Skeletal muscle tissue (tissue), 3 donors: ENCODE measurements at regions not wholly inside any gene's neighbourhood (a gene's known extent, or its start where the extent isn't known, plus 50 kb on each side); places are given as distances from the start of the nearest gene placed in this dataset.

Experiments
- H3K27ac ChIP-seq: one replicate; pipeline ENCODE4 v1.7.0; 2013; ENCODE audit warnings: mild to moderate bottlenecking, low read depth, low read length, inconsistent platforms
- H3K27me3 ChIP-seq, 3 donors: one replicate each; pipeline ENCODE4 v1.7.0; 2013; ENCODE audit warnings: low read length in 3 of 3; ENCODE audit not compliant: control insufficient read depth in 3 of 3, insufficient read depth in 3 of 3
- H3K36me3 ChIP-seq, 3 donors: one replicate each; pipeline ENCODE4 v1.7.0; 2013; ENCODE audit warnings: low read length in 3 of 3; ENCODE audit not compliant: control insufficient read depth in 3 of 3, insufficient read depth in 3 of 3
- H3K4me1 ChIP-seq, 3 donors: one replicate each; pipeline ENCODE4 v1.7.0; 2013; ENCODE audit warnings: low read length in 3 of 3, mild to moderate bottlenecking in 3 of 3; ENCODE audit not compliant: control insufficient read depth in 3 of 3, insufficient read depth in 3 of 3
- H3K4me3 ChIP-seq, 3 donors: one replicate each; pipeline ENCODE4 v1.7.0; 2013; ENCODE audit warnings: low read length in 3 of 3
- H3K9ac ChIP-seq, 3 donors: one replicate each; pipeline ENCODE4 v1.7.0; 2013; ENCODE audit warnings: low read length in 3 of 3, mild to moderate bottlenecking in 3 of 3, moderate library complexity in 2 of 3, low read depth in 1 of 3
- H3K9me3 ChIP-seq, 3 donors: one replicate each; pipeline ENCODE4 v1.7.0; 2013; ENCODE audit warnings: low read length in 3 of 3; ENCODE audit not compliant: control insufficient read depth in 3 of 3
- donor health status: Osteomylitis.

DNA sequence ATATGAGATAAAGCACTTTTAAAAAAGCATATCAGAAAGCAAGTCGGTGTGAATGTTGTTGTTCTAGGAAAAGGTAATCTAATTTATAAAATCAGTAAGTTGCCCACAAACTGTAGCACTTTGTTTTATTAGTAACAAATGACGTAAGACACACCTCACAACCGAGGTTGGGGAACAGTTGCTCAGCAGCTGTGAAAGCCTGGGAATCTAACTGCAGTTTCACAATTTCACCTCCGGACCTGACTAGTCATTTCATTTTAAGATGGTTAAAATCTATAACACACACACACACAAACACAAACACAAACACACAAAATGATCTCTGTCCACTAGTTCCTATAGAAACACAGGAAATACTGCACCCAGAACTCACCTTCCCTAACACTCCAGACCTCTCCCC, 406.7 kb upstream of the NR2F2 start:
- no peak overlapping the region for H3K4me3 ChIP-seq

DNA sequence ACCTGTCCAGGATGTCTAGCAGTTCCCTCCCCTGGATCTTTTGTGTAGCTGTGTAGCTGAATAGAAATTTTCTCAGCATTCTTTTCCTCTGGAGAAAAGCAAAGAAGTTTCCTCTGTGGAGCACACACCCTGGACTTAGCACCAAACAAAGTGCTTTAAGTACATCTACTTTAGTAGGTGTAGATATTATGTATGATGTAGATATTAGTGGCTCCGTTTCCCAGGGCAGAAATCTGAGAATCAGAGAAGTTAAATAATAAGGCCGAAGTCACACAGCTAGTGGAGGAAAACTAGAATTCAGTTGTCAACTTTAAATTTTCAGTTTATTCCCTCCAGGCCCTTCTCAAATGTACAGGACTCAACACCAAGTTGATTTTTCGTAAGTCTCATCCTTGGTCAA, 401.7 kb upstream of the NR2F2 start:
- no peak overlapping the region for H3K27ac ChIP-seq

More for the DNA sequence above, 406.7 kb upstream of the NR2F2 start:
- Histone ChIP-seq H3K9me3 (no peaks in the 10 kb centered on the region), H3K36me3 (no peaks in the 10 kb centered on the region), H3K27ac (no peak overlapping the region), H3K27me3 (no peaks in the 10 kb centered on the region), H3K4me1 (no peaks in the 10 kb centered on the region), H3K9ac (no peak overlapping the region)

GRCh38 chr15:95929232-95929846, 401.2 kb upstream of the NR2F2 start:
- Histone ChIP-seq H3K4me3 (no peak overlapping the region), H3K4me1 (peaks cover 0 to 5% (median 0%) of the 10 kb centered on the region in 3 donors), H3K9me3 (no peaks in the 10 kb centered on the region), H3K9ac (no peak overlapping the region), H3K27ac (no peak overlapping the region), H3K36me3 (no peaks in the 10 kb centered on the region), H3K27me3 (no peaks in the 10 kb centered on the region)

More for the DNA sequence above, 401.7 kb upstream of the NR2F2 start:
- Histone ChIP-seq H3K4me1 (peaks cover 0 to 5% (median 0%) of the 10 kb centered on the region in 3 donors), H3K36me3 (no peaks in the 10 kb centered on the region), H3K27me3 (no peaks in the 10 kb centered on the region), H3K4me3 (no peak overlapping the region), H3K9ac (no peak overlapping the region), H3K9me3 (no peaks in the 10 kb centered on the region)

DNA sequence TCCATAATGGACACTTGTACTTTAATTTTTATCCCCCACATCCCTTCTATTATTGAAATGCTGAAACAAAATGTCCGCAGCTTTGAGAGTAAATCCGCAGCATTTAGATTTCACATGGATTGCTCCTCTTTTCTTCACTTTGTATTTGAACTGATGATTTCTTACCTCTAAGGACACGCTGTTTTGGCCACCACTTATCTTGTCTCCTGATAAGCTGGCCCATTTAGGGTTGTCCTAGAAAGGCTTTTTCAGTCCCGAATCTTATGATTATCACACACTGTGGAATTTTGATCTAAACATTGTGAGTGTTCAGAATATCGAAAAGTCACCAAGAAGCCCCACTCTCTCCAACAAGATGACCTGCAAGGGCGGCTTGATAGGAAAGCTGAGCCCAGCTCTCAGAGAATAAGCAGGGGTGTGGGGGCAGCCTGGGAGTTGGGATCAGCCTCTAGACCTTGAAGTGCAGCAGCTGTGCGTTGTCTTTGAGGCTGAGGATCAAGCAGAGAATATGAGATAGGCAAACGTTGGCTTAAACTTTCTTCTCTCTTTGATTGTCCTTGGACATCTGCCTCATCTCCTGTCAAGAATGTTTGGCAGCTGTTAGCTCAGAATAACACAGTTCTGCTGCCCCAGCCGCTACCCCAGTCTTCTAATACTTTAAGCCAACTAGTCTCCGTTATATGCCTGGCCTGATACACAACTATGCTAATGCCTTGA, 399.7 kb upstream of the NR2F2 start:
- H3K27me3 ChIP-seq: no peaks in the 10 kb centered on the region

DNA sequence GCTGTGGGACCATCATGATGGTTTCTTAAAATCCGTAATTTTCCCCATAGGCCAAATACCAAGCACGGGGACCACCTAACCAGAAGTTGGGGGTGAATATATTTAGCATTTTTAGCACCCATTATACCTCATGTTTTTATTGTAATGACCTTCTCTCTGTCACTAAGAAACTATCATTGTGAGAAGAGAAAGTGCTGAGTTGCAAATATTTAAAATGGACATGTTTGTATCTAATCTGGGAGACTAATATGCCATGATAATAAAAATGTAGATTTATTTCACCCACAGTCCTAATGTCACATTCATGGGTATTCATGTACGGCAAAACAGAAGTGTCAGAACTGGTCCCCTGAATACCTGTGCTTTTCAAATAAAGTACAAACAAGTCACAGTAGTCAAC, 398.9 kb upstream of the NR2F2 start:
- H3K36me3 ChIP-seq: no peaks in the 10 kb centered on the region
- H3K9ac ChIP-seq: no peak overlapping the region
- peaks cover 0 to 5% (median 0%) of the 10 kb centered on the region in 3 donors for H3K4me1 ChIP-seq

More for the DNA sequence above, 399.7 kb upstream of the NR2F2 start:
- no peaks in the 10 kb centered on the region for H3K36me3 ChIP-seq
- peaks cover 0 to 5% (median 0%) of the 10 kb centered on the region in 3 donors for H3K4me1 ChIP-seq
- H3K9ac ChIP-seq: no peak overlapping the region
- H3K27ac ChIP-seq: no peak overlapping the region
- no peak overlapping the region for H3K4me3 ChIP-seq
- H3K9me3 ChIP-seq: no peaks in the 10 kb centered on the region

DNA sequence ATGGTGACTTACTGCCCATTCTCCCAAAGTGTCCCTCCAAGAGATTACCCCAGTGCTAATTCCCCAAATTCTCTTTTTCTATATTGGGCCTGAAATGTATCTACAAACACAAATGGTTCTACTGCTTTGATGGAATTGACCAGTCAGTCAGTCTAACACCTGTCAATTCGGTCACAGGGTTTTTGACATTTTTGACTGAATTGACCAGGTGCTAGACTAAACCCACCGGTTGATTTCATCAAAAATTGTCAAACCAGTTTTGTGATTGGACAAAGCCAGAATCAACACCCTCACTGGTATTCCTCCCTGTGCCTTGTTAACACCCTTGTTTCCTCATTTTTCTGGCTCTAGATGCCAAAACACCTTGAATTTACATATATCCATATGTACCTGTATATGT, 398.4 kb upstream of the NR2F2 start:
- H3K4me1 ChIP-seq: peaks cover 0 to 5% (median 0%) of the 10 kb centered on the region in 3 donors
- no peaks in the 10 kb centered on the region for H3K27me3 ChIP-seq
- no peaks in the 10 kb centered on the region for H3K9me3 ChIP-seq
- H3K36me3 ChIP-seq: no peaks in the 10 kb centered on the region
- H3K9ac ChIP-seq: no peak overlapping the region
- no peak overlapping the region for H3K4me3 ChIP-seq
- H3K27ac ChIP-seq: no peak overlapping the region

More for the DNA sequence above, 398.9 kb upstream of the NR2F2 start:
- Histone ChIP-seq H3K9me3 (no peaks in the 10 kb centered on the region), H3K4me3 (no peak overlapping the region), H3K27ac (no peak overlapping the region), H3K27me3 (no peaks in the 10 kb centered on the region)

DNA sequence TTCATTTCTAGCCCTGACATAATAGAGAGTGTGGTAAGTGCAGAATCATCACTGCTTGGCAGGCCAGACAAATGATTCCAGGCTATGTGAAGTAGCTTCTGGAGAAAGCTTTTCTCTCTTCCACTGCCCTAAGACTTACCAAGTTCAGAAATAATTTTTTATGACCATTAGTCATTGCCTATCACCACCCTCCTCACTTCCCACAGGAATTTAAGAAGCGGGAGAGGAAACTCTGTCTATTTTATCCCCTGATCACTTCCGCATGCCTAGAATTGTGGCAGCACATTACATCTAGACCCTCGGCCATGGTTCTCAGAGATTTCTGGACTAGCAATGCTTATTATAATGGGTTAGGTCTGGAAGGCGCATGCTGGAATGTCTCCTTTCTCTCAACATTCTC, 397.8 kb upstream of the NR2F2 start:
- Histone ChIP-seq H3K9ac (no peak overlapping the region), H3K27ac (no peak overlapping the region), H3K9me3 (no peaks in the 10 kb centered on the region), H3K4me3 (no peak overlapping the region), H3K36me3 (no peaks in the 10 kb centered on the region), H3K4me1 (peaks cover 0 to 5% (median 0%) of the 10 kb centered on the region in 3 donors), H3K27me3 (no peaks in the 10 kb centered on the region)

DNA sequence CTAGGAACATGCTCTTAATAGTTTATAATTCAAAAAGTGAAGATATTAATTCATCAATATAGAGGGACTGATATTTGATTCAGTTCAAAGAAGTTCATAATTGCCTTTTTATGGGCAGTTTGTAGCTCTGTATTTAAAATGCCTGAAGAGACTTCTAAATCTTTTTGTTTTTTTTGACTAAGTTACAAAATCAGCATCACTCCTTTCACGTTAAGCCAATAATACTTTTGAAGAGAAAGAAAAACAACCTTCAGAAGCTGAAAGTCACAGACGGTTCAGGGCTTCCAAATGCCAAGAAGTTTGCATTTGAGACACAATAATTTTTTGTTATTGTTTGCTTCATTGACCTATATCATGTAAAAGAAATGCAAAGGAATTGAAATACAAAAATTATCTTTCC, 394.6 kb upstream of the NR2F2 start:
- H3K4me3 ChIP-seq: no peak overlapping the region
- no peaks in the 10 kb centered on the region for H3K9me3 ChIP-seq

GRCh38 chr15:95937128-95937528, 393.4 kb upstream of the NR2F2 start:
- H3K36me3 ChIP-seq: no peaks in the 10 kb centered on the region
- H3K27ac ChIP-seq: no peak overlapping the region
- H3K9ac ChIP-seq: no peak overlapping the region
- no peaks in the 10 kb centered on the region for H3K4me1 ChIP-seq
- H3K4me3 ChIP-seq: no peak overlapping the region
- no peaks in the 10 kb centered on the region for H3K9me3 ChIP-seq
- H3K27me3 ChIP-seq: no peaks in the 10 kb centered on the region

More for the DNA sequence above, 394.6 kb upstream of the NR2F2 start:
- no peaks in the 10 kb centered on the region for H3K36me3 ChIP-seq
- no peak overlapping the region for H3K27ac ChIP-seq
- H3K9ac ChIP-seq: no peak overlapping the region
- H3K27me3 ChIP-seq: no peaks in the 10 kb centered on the region
- peaks cover 0 to 4% (median 0%) of the 10 kb centered on the region in 3 donors for H3K4me1 ChIP-seq

DNA sequence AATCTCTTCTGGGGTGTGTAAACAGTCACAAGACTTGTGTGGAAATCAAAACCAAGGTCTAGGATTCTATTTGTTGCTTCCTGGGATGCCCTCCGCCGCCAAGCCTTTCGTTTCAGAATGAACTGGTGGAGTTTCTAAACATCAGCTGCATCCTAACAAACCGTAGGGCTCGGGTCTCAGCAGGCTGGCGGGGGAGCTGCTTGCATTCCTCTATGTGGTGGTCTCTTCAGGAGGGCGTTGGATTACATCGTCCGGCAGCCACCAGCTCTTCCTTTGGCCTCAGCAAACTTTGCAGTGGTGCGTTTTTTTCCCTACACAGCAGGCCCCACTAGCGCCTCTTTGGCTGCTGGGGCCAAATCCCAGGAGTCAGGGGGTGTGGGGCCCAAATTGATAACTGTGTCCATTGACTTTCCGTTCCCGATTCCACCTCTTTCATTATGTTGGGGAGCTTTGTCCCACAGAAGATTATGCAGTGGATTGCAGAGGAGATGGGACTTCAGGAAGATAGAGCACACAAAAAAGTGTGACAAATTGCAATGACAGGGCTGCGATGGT, 390.0 kb upstream of the NR2F2 start:
- Histone ChIP-seq H3K4me1 (no peaks in the 10 kb centered on the region), H3K36me3 (no peaks in the 10 kb centered on the region), H3K9ac (no peak overlapping the region), H3K9me3 (no peaks in the 10 kb centered on the region), H3K27ac (no peak overlapping the region), H3K4me3 (no peak overlapping the region), H3K27me3 (no peaks in the 10 kb centered on the region)
